Adrenal gland (tissue), 9 donors: ENCODE measurements at regions not wholly inside any gene's neighbourhood (a gene's known extent, or its start where the extent isn't known, plus 50 kb on each side); places are given as distances from the start of the nearest gene placed in this dataset.

ENCODE experiments used
- DNase-seq, 7 donors: peaks; one replicate each; pipeline ENCODE4 v3.0.0-alpha.2; 2019 to 2020
- H3K27ac ChIP-seq, 5 donors: fragments of 200-600 bp; sonication (generic) in 4 of 5; 1 replicate in 3 of 5; 2 replicates in 2 of 5; pipeline versions ENCODE4 v1.5.1 to v1.8.0; 2016 to 2020; ENCODE audit warnings: mild to moderate bottlenecking in 1 of 5
- H3K27me3 ChIP-seq: fragments of 200-600 bp; 2 replicates; pipeline ENCODE4 v1.8.0; 2021
- H3K36me3 ChIP-seq, 2 donors: fragments of 200-600 bp; replicated peaks in 1 of 2; 1 replicate in 1 of 2; 2 replicates in 1 of 2; pipeline versions ENCODE4 v1.5.1 to v1.8.0; 2018 to 2022
- H3K4me1 ChIP-seq, 2 donors: fragments of 200-600 bp; replicated peaks in 1 of 2; 1 replicate in 1 of 2; 2 replicates in 1 of 2; pipeline versions ENCODE4 v1.5.1 to v1.8.0; 2018 to 2021
- H3K4me3 ChIP-seq, 4 donors: fragments of 200-600 bp; sonication (generic) in 3 of 4; one replicate each; pipeline ENCODE4 v1.5.1; 2016 to 2018
- H3K9me3 ChIP-seq, 3 donors: fragments of 200-600 bp; sonication (generic) in 1 of 3; replicated peaks in 1 of 3; 1 replicate in 2 of 3; 2 replicates in 1 of 3; pipeline versions ENCODE4 v1.5.1 to v1.8.0; 2016 to 2021
- CTCF ChIP-seq, 6 experiments: fragments of 450-650 bp in 4 of 6; fragments of 200-600 bp in 2 of 6; sonication (generic) in 1 of 6; IDR thresholded peaks; 1 replicate in 5 of 6; 2 replicates in 1 of 6; pipeline versions ENCODE4 v1.5.1 to v1.8.0; 2016 to 2021; ENCODE audit warnings: antibody characterized with exemption in 6 of 6, mild to moderate bottlenecking in 2 of 6, moderate library complexity in 1 of 6
- POLR2A ChIP-seq, 2 donors: fragments of 450-650 bp; IDR thresholded peaks; one replicate each; pipeline ENCODE4 v1.6.1; 2017; ENCODE audit warnings: antibody characterized with exemption in 2 of 2, mild to moderate bottlenecking in 2 of 2, moderate library complexity in 1 of 2
- WGBS, 4 donors: extraction: QIAGEN DNeasy Blood & Tissue Kit in 2 of 4; methylation state at CpG; one replicate each; pipeline versions ENCODE4 v1.1.5 to v1.1.7; 2013 to 2017; 5-methylcytosine and 5-hydroxymethylcytosine counted together
- intact Hi-C, 2 donors: fragments of 100-400 bp; cut with DNase I; formaldehyde crosslinking; loops; one replicate each; pipeline versions ENCODE4 v1.14.1 to v1.15.0; 2022 to 2023
- donor health status: healthy with polysubstance abuse.
- donor health status: Bipolar disorder and iron deficiency.
- donor health status: DM: yes; HTN: yes; CAD: no.
- donor health status: DM: no; HTN: no; CAD: no.
- donor health status: DM: no; HTN: no; CAD: no.

DNA sequence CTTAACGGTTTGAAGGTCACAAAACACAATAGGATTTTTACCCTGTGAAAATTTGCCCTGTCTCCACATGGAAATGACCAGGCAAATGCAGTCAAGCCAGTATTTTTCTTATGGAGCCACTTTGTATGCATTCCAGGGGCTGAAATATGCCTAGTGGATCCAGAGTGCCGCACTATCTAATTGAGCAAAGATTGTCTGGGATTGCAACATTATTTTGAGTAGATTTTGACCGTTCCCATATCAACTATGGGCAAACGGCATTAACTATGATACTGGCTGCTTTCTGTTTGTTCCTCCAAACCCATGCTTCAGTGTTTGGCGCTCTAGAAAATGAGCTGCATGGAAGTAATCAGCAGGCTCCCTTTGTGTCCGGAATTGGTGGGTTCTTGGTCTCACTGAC, 223.0 kb downstream of the BTG1 start:
- intact Hi-C loops = no loop called here
- H3K27ac ChIP-seq = peak overlapping the region in 3 of 5 donors; percentile 40 to 72 (median 55)
- no peaks in the 10 kb centered on the region for H3K36me3 ChIP-seq
- no peaks in the 10 kb centered on the region for H3K27me3 ChIP-seq
- peaks cover 9 to 27% of the 10 kb centered on the region in 2 donors for H3K4me1 ChIP-seq
- no peak overlapping the region for H3K4me3 ChIP-seq
- DNase-seq = no peak
- 51 to 65% (median 63%) methylated on average over 6 of the region's 6 CpGs for WGBS, 4 donors
- H3K9me3 ChIP-seq = no peaks in the 10 kb centered on the region
- TF ChIP-seq POLR2A (IDR thresholded peaks at IDR 0.05) = no peak
- TF ChIP-seq CTCF (IDR thresholded peaks at IDR 0.05) = no peak

GRCh38 chr12:91922139-91922538, 223.5 kb downstream of the BTG1 start:
- intact Hi-C loops = no loop called here
- peaks cover 9 to 27% of the 10 kb centered on the region in 2 donors for H3K4me1 ChIP-seq
- peak in 1 of 2 donors; percentile 14 for TF ChIP-seq POLR2A (IDR thresholded peaks at IDR 0.05)
- TF ChIP-seq CTCF (IDR thresholded peaks at IDR 0.05) = no peak
- H3K4me3 ChIP-seq = no peak overlapping the region
- no peaks in the 10 kb centered on the region for H3K9me3 ChIP-seq
- WGBS, 4 donors = 20 to 43% (median 24%) methylated on average over 1 of the region's 1 CpG
- DNase-seq = peak in 3 of 7 donors; percentile 16 to 38 (median 23)
- no peaks in the 10 kb centered on the region for H3K36me3 ChIP-seq
- H3K27me3 ChIP-seq = no peaks in the 10 kb centered on the region
- H3K27ac ChIP-seq = peak overlapping the region in 3 of 5 donors; percentile 40 to 72 (median 55)

DNA sequence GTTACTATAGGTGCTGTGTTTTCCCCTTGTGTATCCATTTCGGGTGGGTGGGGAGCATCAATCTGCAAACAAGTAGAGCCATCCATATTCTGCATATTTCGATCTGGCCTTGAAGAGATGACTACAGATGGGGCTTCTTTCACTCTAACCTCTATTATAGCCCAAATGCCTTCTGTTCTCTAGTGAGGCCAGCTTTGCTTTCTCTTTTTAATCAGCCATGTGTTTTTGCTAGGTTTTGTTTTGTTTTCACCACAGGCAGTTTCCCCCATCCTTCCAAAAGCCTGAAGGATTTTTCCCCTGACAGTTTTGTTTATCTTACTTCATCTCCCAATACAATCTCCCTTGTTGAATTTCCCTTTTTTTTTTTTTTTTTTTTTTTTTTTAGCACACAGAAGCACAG, 224.1 kb downstream of the BTG1 start:
- Histone ChIP-seq H3K36me3 (no peaks in the 10 kb centered on the region), H3K27ac (peak overlapping the region in 3 of 5 donors; percentile 40 to 72 (median 55)), H3K9me3 (no peaks in the 10 kb centered on the region), H3K4me3 (no peak overlapping the region), H3K27me3 (no peaks in the 10 kb centered on the region), H3K4me1 (peaks cover 9 to 27% of the 10 kb centered on the region in 2 donors)
- DNase-seq = no peak
- 66 to 76% (median 68%) methylated on average over 2 of the region's 2 CpGs for WGBS, 4 donors
- intact Hi-C loops = no loop called here
- TF ChIP-seq POLR2A (IDR thresholded peaks at IDR 0.05) (no peak), CTCF (IDR thresholded peaks at IDR 0.05) (no peak)

DNA sequence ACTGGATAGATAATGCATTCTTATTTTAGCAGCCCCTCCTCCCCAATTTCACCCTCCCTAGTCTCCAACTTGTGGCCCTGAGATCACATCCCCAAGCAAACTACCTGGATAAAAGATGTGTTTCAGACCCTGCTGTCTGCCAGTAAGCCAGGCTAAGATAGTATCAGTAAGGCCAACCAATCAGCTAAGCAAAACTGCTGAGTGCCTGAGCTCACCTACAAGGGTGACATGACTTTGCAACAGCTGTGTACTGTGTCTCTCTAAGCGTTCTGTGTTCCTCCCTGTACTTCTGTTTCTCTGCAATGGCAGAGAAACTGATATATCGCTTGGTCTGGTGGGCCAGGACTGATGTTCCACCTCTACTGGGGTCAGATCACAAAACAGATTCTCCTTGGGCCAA, 224.9 kb downstream of the BTG1 start:
- H3K27me3 ChIP-seq = no peaks in the 10 kb centered on the region
- 93 to 100% (median 99%) methylated on average over 2 of the region's 2 CpGs for WGBS, 4 donors
- H3K9me3 ChIP-seq = no peaks in the 10 kb centered on the region
- no peak for DNase-seq
- TF ChIP-seq POLR2A (IDR thresholded peaks at IDR 0.05) = no peak
- TF ChIP-seq CTCF (IDR thresholded peaks at IDR 0.05) = no peak
- no peak overlapping the region for H3K4me3 ChIP-seq
- intact Hi-C loops = no loop called here
- H3K36me3 ChIP-seq = no peaks in the 10 kb centered on the region
- H3K4me1 ChIP-seq = peaks cover 9 to 27% of the 10 kb centered on the region in 2 donors
- peak overlapping the region in 2 of 5 donors; percentile 1 to 72 for H3K27ac ChIP-seq
